Neural progenitor cell (in vitro differentiated cells): ENCODE measurements at regions not wholly inside any gene's neighbourhood (a gene's known extent, or its start where the extent isn't known, plus 50 kb on each side); places are given as distances from the start of the nearest gene placed in this dataset.

Source experiments
- EZH2 ChIP-seq: fragments of 200-600 bp; sonication (generic); IDR thresholded peaks from 2 replicates; pipeline ENCODE4 v1.6.1; 2017; ENCODE audit warnings: antibody characterized with exemption, mild to moderate bottlenecking, moderate library complexity
- TF ChIP-seq, protein P1 (sequence below): fragments of 200-600 bp; sonication (generic); IDR thresholded peaks from 2 replicates; pipeline ENCODE4 v1.5.1; 2017; ENCODE audit warnings: antibody characterized with exemption, mild to moderate bottlenecking

- TF ChIP-seq, protein P1, sequence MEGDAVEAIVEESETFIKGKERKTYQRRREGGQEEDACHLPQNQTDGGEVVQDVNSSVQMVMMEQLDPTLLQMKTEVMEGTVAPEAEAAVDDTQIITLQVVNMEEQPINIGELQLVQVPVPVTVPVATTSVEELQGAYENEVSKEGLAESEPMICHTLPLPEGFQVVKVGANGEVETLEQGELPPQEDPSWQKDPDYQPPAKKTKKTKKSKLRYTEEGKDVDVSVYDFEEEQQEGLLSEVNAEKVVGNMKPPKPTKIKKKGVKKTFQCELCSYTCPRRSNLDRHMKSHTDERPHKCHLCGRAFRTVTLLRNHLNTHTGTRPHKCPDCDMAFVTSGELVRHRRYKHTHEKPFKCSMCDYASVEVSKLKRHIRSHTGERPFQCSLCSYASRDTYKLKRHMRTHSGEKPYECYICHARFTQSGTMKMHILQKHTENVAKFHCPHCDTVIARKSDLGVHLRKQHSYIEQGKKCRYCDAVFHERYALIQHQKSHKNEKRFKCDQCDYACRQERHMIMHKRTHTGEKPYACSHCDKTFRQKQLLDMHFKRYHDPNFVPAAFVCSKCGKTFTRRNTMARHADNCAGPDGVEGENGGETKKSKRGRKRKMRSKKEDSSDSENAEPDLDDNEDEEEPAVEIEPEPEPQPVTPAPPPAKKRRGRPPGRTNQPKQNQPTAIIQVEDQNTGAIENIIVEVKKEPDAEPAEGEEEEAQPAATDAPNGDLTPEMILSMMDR: no peak
- TF ChIP-seq EZH2: no peak
Observed at GRCh38 chr12:16668198-16668597, 62.2 kb upstream of the LMO3 start.
